ENCODE measurements at regions not wholly inside any gene's neighbourhood (a gene's known extent, or its start where the extent isn't known, plus 50 kb on each side); places are given as distances from the start of the nearest gene placed in this dataset.

- Histone ChIP-seq H3K27ac (ENCODE audit: low read depth, low read length) (no peak overlapping the region), H3K4me3 (ENCODE audit: low read length) (no peak overlapping the region), H3K4me1 (ENCODE audit: control insufficient read depth, low read length) (no peaks in the 10 kb centered on the region), H3K79me2 (ENCODE audit: control insufficient read depth, low read length) (no peaks in the 10 kb centered on the region), H3K9me3 (ENCODE audit: control insufficient read depth, insufficient read depth, low read length) (no peaks in the 10 kb centered on the region), H4K20me1 (ENCODE audit: control insufficient read depth, insufficient read depth, low read depth, low read length) (no peaks in the 10 kb centered on the region), H3K27me3 (ENCODE audit: control insufficient read depth, low read length) (no peaks in the 10 kb centered on the region), H3F3A (ENCODE audit: control insufficient read depth, insufficient read depth) (no peaks in the 10 kb centered on the region), H3K9me2 (replicated peaks; ENCODE audit: control insufficient read depth, low read length) (no peaks in the 10 kb centered on the region), H3K36me3 (ENCODE audit: control insufficient read depth, low read length) (no peaks in the 10 kb centered on the region), H3K4me2 (ENCODE audit: low read length) (no peak overlapping the region)
- TF ChIP-seq EZH2phosphoT487 (IDR thresholded peaks at IDR 0.05; ENCODE audit: borderline replicate concordance, low read length): no peak
- no peak for TF ChIP-seq CTCF (IDR thresholded peaks at IDR 0.05; ENCODE audit: low read depth, low read length, poor library complexity, severe bottlenecking)
These were observed 316.8 kb downstream of the TTLL7 start for GRCh38 chr1:83682132-83682531.

GRCh38 chr1:83676106-83676505 is 322.8 kb downstream of the TTLL7 start:
- Histone ChIP-seq H3K27ac (ENCODE audit: low read depth, low read length) (no peak overlapping the region), H3K4me2 (ENCODE audit: low read length) (no peak overlapping the region), H3K36me3 (ENCODE audit: control insufficient read depth, low read length) (no peaks in the 10 kb centered on the region), H3K27me3 (ENCODE audit: control insufficient read depth, low read length) (no peaks in the 10 kb centered on the region), H3K79me2 (ENCODE audit: control insufficient read depth, low read length) (no peaks in the 10 kb centered on the region), H4K20me1 (ENCODE audit: control insufficient read depth, insufficient read depth, low read depth, low read length) (no peaks in the 10 kb centered on the region), H3K9me3 (ENCODE audit: control insufficient read depth, insufficient read depth, low read length) (no peaks in the 10 kb centered on the region), H3K4me1 (ENCODE audit: control insufficient read depth, low read length) (no peaks in the 10 kb centered on the region), H3F3A (ENCODE audit: control insufficient read depth, insufficient read depth) (no peaks in the 10 kb centered on the region), H3K4me3 (ENCODE audit: low read length) (no peak overlapping the region), H3K9me2 (replicated peaks; ENCODE audit: control insufficient read depth, low read length) (no peaks in the 10 kb centered on the region)
- TF ChIP-seq CTCF (IDR thresholded peaks at IDR 0.05; ENCODE audit: low read depth, low read length, poor library complexity, severe bottlenecking) (no peak), EZH2phosphoT487 (IDR thresholded peaks at IDR 0.05; ENCODE audit: borderline replicate concordance, low read length) (no peak)

- Histone ChIP-seq H3K9me3 (ENCODE audit: control insufficient read depth, insufficient read depth, low read length) (no peaks in the 10 kb centered on the region), H3K36me3 (ENCODE audit: control insufficient read depth, low read length) (no peaks in the 10 kb centered on the region)
These were observed 325.6 kb downstream of the TTLL7 start for GRCh38 chr1:83673312-83673711.

More at GRCh38 chr1:83673312-83673711, 325.6 kb downstream of the TTLL7 start:
- TF ChIP-seq CTCF (IDR thresholded peaks at IDR 0.05; ENCODE audit: low read depth, low read length, poor library complexity, severe bottlenecking) (no peak), EZH2phosphoT487 (IDR thresholded peaks at IDR 0.05; ENCODE audit: borderline replicate concordance, low read length) (no peak)
- H3F3A ChIP-seq (ENCODE audit: control insufficient read depth, insufficient read depth): no peaks in the 10 kb centered on the region
- H3K27me3 ChIP-seq (ENCODE audit: control insufficient read depth, low read length): no peaks in the 10 kb centered on the region
- no peak overlapping the region for H3K27ac ChIP-seq (ENCODE audit: low read depth, low read length)
- H3K4me1 ChIP-seq (ENCODE audit: control insufficient read depth, low read length): no peaks in the 10 kb centered on the region
- no peak overlapping the region for H3K4me2 ChIP-seq (ENCODE audit: low read length)
- H3K4me3 ChIP-seq (ENCODE audit: low read length): no peak overlapping the region
- no peaks in the 10 kb centered on the region for H3K79me2 ChIP-seq (ENCODE audit: control insufficient read depth, low read length)
- H3K9me2 ChIP-seq (replicated peaks; ENCODE audit: control insufficient read depth, low read length): no peaks in the 10 kb centered on the region
- H4K20me1 ChIP-seq (ENCODE audit: control insufficient read depth, insufficient read depth, low read depth, low read length): no peaks in the 10 kb centered on the region
